Breast epithelium (tissue), 3 donors: ENCODE measurements at regions not wholly inside any gene's neighbourhood (a gene's known extent, or its start where the extent isn't known, plus 50 kb on each side); places are given as distances from the start of the nearest gene placed in this dataset.

Experiments used
- CTCF ChIP-seq, 3 donors: fragments of 450-650 bp; IDR thresholded peaks; one replicate each; pipeline ENCODE4 v1.5.1; 2016 to 2017; ENCODE audit warnings: antibody characterized with exemption in 3 of 3, mild to moderate bottlenecking in 3 of 3, moderate library complexity in 3 of 3
- POLR2A ChIP-seq: fragments of 450-650 bp; IDR thresholded peaks from one replicate; pipeline ENCODE4 v1.6.1; 2016; ENCODE audit warnings: antibody characterized with exemption, mild to moderate bottlenecking, moderate library complexity

- no peak for TF ChIP-seq CTCF (IDR thresholded peaks at IDR 0.05)
- no peak for TF ChIP-seq POLR2A
Measured at GRCh38 chr12:88334271-88334670, 192.2 kb downstream of the TMTC3 start.
